ENCODE measurements at regions not wholly inside any gene's neighbourhood (a gene's known extent, or its start where the extent isn't known, plus 50 kb on each side); places are given as distances from the start of the nearest gene placed in this dataset.

DNA sequence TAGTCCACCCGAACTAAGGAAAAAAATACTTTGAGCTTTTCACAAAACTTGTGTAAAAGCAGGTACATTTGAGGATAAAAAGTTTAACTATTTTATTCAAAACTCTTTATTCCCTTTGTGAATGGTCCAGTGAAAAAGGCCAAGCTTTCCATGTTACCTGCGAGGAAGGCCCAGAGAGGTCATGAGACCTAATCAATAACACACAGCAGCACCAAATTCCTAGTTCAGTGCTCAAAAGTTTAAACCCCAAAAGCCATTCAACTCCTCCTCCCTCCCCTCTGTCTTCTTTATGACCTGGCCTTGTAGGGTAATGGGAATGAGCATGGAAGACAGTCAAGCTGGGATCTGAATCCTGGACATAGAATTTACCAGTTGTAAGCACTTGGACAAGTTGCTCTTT is 151.9 kb upstream of the FGGY start:
- TF ChIP-seq CTCF (optimal IDR thresholded peaks at IDR 0.05 in 1 of 3, IDR thresholded peaks at IDR 0.05 in 1 of 3, conservative IDR thresholded peaks at IDR 0.05 in 1 of 3; ENCODE audit: extremely low read depth in 1 of 3, insufficient read depth in 2 of 3, low read length in 3 of 3) = no peak
- no peak for TF ChIP-seq EZH2 (IDR thresholded peaks at IDR 0.05; ENCODE audit: low read length)
